Pancreas (tissue), 10 donors: ENCODE measurements at regions not wholly inside any gene's neighbourhood (a gene's known extent, or its start where the extent isn't known, plus 50 kb on each side); places are given as distances from the start of the nearest gene placed in this dataset.

Source experiments
- ATAC-seq, 4 donors: fragments of 200-7000 bp; cut with Tn5 transposase; one replicate each; pipeline versions ENCODE4 v1.8.0 to v1.9.1; 2020; ENCODE audit warnings: mild to moderate bottlenecking in 4 of 4, moderate library complexity in 4 of 4
- DNase-seq, 6 donors: peaks; one replicate each; pipeline ENCODE4 v3.0.0-alpha.2; 2020
- FAIRE-seq: peaks from 2 replicates; lab custom pipeline; 2012; peaks lifted over from hg19 to GRCh38; lab: Jason Lieb, UNC
- H3K27ac ChIP-seq, 4 donors: fragments of 200-600 bp; sonication (generic); 1 replicate in 3 of 4; 2 replicates in 1 of 4; pipeline versions ENCODE4 v1.5.0 to v1.8.0; 2020
- H3K27me3 ChIP-seq, 4 donors: fragments of 200-600 bp; one replicate each; pipeline ENCODE4 v1.8.0; 2021
- H3K36me3 ChIP-seq, 3 donors: fragments of 200-600 bp; sonication (generic) in 1 of 3; one replicate each; pipeline versions ENCODE4 v1.5.0 to v1.8.0; 2020 to 2021
- H3K4me1 ChIP-seq, 3 donors: fragments of 200-600 bp; one replicate each; pipeline ENCODE4 v1.8.0; 2021
- H3K4me3 ChIP-seq, 4 donors: fragments of 200-600 bp; sonication (generic) in 2 of 4; one replicate each; pipeline versions ENCODE4 v1.5.0 to v1.8.0; 2020 to 2021
- H3K9me3 ChIP-seq, 4 donors: fragments of 200-600 bp; one replicate each; pipeline ENCODE4 v1.8.0; 2021
- WGBS, 2 donors: extraction: QIAGEN DNeasy Blood & Tissue Kit; methylation state at CpG; one replicate each; pipeline ENCODE4 v1.1.7; 2013; 5-methylcytosine and 5-hydroxymethylcytosine counted together
- intact Hi-C, 3 donors: fragments of 100-400 bp; cut with DNase I; formaldehyde crosslinking; loops; one replicate each; pipeline versions ENCODE4 v1.11.1 to v1.14.2; 2022
- TF ChIP-seq, protein P1 (sequence below), 4 donors: fragments of 200-600 bp; sonication (generic) in 3 of 4; IDR thresholded peaks; one replicate each; pipeline versions ENCODE4 v1.5.0 to v1.8.0; 2021; ENCODE audit warnings: antibody characterized with exemption in 4 of 4
- donor health status: healthy with polysubstance abuse.
- donor health status: DM: no; HTN: no; CAD: no; lungs with moderate emphysema.
- donor health status: DM: no; HTN: no; CAD: no.
- donor health status: control.
- donor health status: control.
- donor health status: Bipolar disorder and iron deficiency.
- donor health status: DM: yes; HTN: yes; CAD: no.
- donor health status: DM: no; HTN: no; CAD: no.
- donor health status: DM: no; HTN: no; CAD: no.
- donor health status: DM: yes; HTN: yes; CAD: no.

DNA sequence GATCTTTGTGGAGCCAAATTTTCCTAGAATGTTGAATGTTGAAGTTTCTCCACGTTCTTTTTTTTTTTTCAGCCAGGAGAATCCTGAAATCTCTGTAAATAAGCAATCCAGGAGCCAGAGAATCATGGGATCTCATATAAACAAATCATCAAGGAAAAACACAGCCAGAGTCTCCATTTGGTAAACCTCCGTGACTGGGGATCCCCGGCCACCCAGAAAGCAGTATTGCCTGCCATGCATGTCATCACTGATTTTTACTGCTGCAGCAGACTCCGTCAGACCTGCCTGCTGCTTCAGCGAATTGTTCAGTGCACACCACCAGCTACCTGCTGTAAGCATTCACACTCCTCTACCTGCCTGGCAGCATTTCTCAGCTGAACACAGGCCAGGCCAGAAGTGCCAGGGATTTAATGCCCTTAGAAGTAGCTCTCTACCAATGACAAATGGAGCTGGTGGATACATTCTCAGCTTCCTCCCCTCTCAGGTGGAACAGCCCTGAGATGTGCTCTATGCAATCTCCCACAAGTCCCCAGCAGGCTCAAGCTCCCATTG, 158.6 kb downstream of the CYLD start:
- Histone ChIP-seq H3K27me3 (no peaks in the 10 kb centered on the region), H3K36me3 (no peaks in the 10 kb centered on the region), H3K9me3 (no peaks in the 10 kb centered on the region), H3K27ac (no peak overlapping the region), H3K4me3 (no peak overlapping the region), H3K4me1 (no peaks in the 10 kb centered on the region)
- ATAC-seq (no peak), DNase-seq (no peak), FAIRE-seq (no peak)
- intact Hi-C loops = no loop called here
- 41 to 47% methylated on average over 5 of the region's 5 CpGs for WGBS, 2 donors
- TF ChIP-seq, protein P1, sequence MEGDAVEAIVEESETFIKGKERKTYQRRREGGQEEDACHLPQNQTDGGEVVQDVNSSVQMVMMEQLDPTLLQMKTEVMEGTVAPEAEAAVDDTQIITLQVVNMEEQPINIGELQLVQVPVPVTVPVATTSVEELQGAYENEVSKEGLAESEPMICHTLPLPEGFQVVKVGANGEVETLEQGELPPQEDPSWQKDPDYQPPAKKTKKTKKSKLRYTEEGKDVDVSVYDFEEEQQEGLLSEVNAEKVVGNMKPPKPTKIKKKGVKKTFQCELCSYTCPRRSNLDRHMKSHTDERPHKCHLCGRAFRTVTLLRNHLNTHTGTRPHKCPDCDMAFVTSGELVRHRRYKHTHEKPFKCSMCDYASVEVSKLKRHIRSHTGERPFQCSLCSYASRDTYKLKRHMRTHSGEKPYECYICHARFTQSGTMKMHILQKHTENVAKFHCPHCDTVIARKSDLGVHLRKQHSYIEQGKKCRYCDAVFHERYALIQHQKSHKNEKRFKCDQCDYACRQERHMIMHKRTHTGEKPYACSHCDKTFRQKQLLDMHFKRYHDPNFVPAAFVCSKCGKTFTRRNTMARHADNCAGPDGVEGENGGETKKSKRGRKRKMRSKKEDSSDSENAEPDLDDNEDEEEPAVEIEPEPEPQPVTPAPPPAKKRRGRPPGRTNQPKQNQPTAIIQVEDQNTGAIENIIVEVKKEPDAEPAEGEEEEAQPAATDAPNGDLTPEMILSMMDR (IDR thresholded peaks at IDR 0.05) = no peak

DNA sequence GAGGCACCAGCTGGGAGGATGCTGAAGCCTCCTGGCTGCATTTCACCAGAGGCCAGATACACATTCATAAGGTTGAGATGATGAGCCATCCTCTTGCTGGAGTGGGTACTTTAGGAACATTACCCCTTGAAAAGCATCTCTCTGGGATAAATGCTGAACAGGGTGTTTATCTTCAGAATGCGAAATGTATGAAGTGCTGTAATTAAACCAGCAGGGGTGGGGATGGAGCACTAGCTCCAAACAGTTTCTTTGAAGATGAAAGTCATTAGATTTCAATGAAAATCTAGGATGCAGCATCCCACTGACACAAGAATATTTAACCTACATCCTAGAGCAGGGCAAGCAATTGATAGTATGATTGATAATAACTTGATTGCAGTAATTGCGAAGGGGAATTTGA, 158.1 kb downstream of the CYLD start:
- no peak for FAIRE-seq
- Histone ChIP-seq H3K4me1 (no peaks in the 10 kb centered on the region), H3K36me3 (no peaks in the 10 kb centered on the region), H3K4me3 (no peak overlapping the region), H3K27ac (no peak overlapping the region), H3K9me3 (no peaks in the 10 kb centered on the region), H3K27me3 (no peaks in the 10 kb centered on the region)
- no peak for DNase-seq
- intact Hi-C loops = no loop called here
- TF ChIP-seq, protein P1 (IDR thresholded peaks at IDR 0.05) = no peak
- 76 to 84% methylated on average over 2 of the region's 2 CpGs for WGBS, 2 donors
- no peak for ATAC-seq

DNA sequence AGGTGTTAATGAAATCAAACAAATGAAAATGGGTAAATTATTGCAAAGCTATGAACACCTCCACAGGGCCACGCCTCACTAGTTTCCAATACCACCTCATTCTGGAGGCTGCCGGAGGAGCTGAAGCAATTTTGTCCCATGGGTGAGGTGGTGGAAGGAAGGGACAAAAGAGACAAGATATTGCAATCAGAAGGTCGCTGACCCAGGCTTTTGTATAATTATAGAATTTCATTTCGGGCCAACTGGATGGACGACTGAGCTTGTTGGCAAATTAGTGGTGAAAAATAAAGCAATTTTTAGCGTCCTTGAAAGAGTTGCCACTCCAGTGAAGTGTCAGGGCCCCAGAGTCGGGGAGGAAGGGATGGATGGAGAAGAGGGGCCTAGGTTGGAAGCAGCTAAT, 147.9 kb downstream of the CYLD start:
- Histone ChIP-seq H3K36me3 (no peaks in the 10 kb centered on the region), H3K4me3 (no peak overlapping the region), H3K4me1 (no peaks in the 10 kb centered on the region), H3K27ac (no peak overlapping the region), H3K27me3 (no peaks in the 10 kb centered on the region), H3K9me3 (no peaks in the 10 kb centered on the region)
- intact Hi-C loops = no loop called here
- ATAC-seq = no peak
- 60 to 73% methylated on average over 7 of the region's 7 CpGs for WGBS, 2 donors
- DNase-seq = no peak
- TF ChIP-seq, protein P1 (IDR thresholded peaks at IDR 0.05) = no peak
- no peak for FAIRE-seq

GRCh38 chr16:50889276-50889675, 147.4 kb downstream of the CYLD start:
- WGBS, 2 donors = 81 to 83% methylated on average over 6 of the region's 6 CpGs
- H3K9me3 ChIP-seq = no peaks in the 10 kb centered on the region
- no peak overlapping the region for H3K27ac ChIP-seq
- TF ChIP-seq, protein P1 (IDR thresholded peaks at IDR 0.05) = no peak
- H3K27me3 ChIP-seq = no peaks in the 10 kb centered on the region
- ATAC-seq (no peak), FAIRE-seq (no peak), DNase-seq (no peak)
- intact Hi-C loops = no loop called here
- no peak overlapping the region for H3K4me3 ChIP-seq
- no peaks in the 10 kb centered on the region for H3K36me3 ChIP-seq
- no peaks in the 10 kb centered on the region for H3K4me1 ChIP-seq

GRCh38 chr16:50888486-50889261, 146.8 kb downstream of the CYLD start:
- Histone ChIP-seq H3K9me3 (no peaks in the 10 kb centered on the region), H3K4me1 (no peaks in the 10 kb centered on the region), H3K4me3 (no peak overlapping the region), H3K27me3 (no peaks in the 10 kb centered on the region), H3K27ac (no peak overlapping the region), H3K36me3 (no peaks in the 10 kb centered on the region)
- FAIRE-seq (no peak), DNase-seq (no peak), ATAC-seq (no peak)
- TF ChIP-seq, protein P1 (IDR thresholded peaks at IDR 0.05) = no peak
- WGBS, 2 donors = 72 to 86% methylated on average over 9 of the region's 9 CpGs
- intact Hi-C loops = no loop called here
